Adrenal gland (tissue), 5 donors: ENCODE measurements at regions not wholly inside any gene's neighbourhood (a gene's known extent, or its start where the extent isn't known, plus 50 kb on each side); places are given as distances from the start of the nearest gene placed in this dataset.

Experiments
- POLR2A ChIP-seq, 2 donors: fragments of 450-650 bp; IDR thresholded peaks; one replicate each; pipeline ENCODE4 v1.6.1; 2017; ENCODE audit warnings: antibody characterized with exemption in 2 of 2, mild to moderate bottlenecking in 2 of 2, moderate library complexity in 1 of 2
- TF ChIP-seq, protein P1 (sequence below), 6 experiments: fragments of 450-650 bp in 4 of 6; fragments of 200-600 bp in 2 of 6; sonication (generic) in 1 of 6; IDR thresholded peaks; 1 replicate in 5 of 6; 2 replicates in 1 of 6; pipeline versions ENCODE4 v1.5.1 to v1.8.0; 2016 to 2021; ENCODE audit warnings: antibody characterized with exemption in 6 of 6, mild to moderate bottlenecking in 2 of 6, moderate library complexity in 1 of 6
- donor health status: DM: no; HTN: no; CAD: no.

DNA sequence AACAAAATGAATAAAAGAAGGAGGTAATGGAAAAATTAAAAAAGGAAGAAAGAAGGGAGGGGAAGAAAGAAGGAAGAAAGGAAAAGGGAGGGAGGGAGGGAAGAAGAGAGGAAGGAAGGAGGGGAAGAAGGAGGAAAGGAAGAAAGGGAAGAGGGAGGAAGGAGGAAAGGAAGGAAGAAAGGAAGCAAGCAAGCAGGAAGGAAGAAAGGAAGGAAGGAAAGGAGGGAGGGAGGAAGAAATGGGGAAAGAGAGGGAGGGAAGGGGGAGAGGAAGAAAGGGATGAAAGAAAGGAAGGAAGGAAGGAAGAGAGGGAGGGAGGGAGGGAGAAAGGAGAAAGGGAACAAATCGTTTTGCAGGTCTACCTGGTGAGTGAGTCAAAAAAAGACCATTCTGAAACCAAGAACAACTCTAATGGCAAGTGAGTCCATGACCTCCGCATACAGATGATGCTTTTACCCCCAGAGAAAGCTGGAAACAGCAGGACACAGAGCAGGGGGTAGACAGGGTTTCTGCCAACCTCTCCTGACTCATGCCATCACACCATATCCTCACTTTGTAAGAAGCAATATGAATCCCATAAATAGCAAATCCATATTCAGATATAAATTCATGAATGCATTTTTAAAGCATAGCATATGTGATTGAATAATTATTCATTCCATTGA lies 1112.9 kb upstream of the AUTS2 start:
- TF ChIP-seq, protein P1, sequence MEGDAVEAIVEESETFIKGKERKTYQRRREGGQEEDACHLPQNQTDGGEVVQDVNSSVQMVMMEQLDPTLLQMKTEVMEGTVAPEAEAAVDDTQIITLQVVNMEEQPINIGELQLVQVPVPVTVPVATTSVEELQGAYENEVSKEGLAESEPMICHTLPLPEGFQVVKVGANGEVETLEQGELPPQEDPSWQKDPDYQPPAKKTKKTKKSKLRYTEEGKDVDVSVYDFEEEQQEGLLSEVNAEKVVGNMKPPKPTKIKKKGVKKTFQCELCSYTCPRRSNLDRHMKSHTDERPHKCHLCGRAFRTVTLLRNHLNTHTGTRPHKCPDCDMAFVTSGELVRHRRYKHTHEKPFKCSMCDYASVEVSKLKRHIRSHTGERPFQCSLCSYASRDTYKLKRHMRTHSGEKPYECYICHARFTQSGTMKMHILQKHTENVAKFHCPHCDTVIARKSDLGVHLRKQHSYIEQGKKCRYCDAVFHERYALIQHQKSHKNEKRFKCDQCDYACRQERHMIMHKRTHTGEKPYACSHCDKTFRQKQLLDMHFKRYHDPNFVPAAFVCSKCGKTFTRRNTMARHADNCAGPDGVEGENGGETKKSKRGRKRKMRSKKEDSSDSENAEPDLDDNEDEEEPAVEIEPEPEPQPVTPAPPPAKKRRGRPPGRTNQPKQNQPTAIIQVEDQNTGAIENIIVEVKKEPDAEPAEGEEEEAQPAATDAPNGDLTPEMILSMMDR (IDR thresholded peaks at IDR 0.05) = no peak
- TF ChIP-seq POLR2A (IDR thresholded peaks at IDR 0.05) = no peak
